ENCODE measurements at regions not wholly inside any gene's neighbourhood (a gene's known extent, or its start where the extent isn't known, plus 50 kb on each side); places are given as distances from the start of the nearest gene placed in this dataset.
"Not testable (repeated sequence)": the region's sequence is repeated elsewhere in the genome, so short reads cannot be mapped to it uniquely, and the experiment has no call there.

DNA sequence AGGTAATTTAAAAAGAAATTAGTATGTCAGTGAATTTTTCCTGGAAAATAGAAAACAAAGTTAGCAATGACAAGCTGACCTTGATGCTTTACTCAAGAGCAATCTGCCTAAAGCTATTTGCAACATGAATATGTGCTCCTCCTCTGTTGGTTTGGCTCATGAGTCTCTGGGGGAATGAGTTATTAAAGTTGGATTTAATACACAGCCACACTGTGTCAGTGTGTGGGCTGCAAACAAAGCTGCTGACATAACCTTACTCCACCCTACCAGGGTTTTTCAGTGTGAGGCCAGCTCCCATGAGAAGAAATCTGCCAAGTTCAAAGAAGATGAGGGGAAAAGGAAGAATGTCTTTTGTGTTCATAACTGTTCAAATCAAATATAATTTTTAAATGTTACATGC, 280.5 kb downstream of the TLL1 start:
- no peak for DNase-seq

DNA sequence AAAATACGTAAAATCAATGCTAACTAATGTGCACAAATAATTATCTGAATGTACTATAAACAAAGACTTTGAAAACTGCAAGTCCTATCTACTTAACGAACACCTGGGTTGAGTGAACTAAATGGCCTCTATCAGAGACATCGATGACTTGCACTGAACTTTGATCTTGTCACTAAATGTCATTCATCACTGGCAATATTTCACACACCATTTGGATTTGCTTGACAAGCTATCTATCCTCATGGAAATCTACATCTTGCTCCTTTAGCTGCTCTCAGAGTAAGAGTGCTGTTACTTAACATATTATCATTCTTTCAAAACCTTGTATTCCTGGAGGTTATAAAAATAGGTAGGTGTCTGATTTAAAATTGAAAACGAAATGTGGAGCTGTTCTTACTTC, 289.3 kb downstream of the TLL1 start:
- DNase-seq = no peak

DNA sequence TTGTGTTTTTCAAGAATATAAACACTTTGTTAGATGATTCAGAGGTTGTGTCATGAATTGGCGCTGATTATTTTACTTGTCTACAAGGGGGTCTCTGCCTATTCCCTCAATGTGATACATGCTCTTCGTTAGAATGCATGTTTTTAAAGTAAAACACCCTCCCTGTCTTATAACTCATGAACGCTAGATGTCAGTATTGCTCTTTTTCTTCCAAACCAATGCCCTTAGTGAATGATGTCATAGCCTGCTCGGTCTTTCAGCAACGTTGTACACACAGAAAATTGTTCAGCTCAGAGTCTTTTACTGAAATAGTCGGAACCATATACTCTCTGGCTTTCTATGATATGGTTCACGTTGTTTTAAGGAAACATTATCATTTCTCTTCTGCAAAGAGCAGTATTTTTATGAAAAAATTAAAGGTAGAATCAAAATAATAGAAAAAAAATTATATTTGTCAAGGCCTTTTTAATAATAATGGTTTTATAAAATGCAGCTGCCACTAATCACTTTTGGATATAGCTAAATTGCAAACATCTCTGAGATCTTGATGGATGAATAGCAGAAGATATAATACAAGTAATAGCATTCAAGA, 292.9 kb downstream of the TLL1 start:
- peak; percentile 87 for DNase-seq

DNA sequence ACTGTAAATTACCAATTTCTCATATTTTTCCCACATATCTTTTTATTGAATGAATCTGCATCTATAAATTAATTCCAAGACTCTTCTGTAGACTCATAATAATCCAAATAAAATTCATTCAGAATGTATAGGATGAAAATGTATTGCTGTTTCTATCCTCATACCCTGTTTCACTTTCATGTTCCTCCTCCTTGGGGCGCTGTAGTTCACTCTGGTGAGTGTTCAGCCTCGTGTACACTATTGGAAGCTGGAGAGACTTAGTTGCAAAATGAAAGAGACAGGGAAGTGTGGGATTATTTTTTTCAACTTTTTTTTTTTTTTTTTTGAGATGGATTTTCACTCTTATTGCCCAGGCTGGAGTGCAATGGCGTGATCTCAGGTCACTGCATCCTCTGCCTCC, 296.1 kb downstream of the TLL1 start:
- DNase-seq = no peak

DNA sequence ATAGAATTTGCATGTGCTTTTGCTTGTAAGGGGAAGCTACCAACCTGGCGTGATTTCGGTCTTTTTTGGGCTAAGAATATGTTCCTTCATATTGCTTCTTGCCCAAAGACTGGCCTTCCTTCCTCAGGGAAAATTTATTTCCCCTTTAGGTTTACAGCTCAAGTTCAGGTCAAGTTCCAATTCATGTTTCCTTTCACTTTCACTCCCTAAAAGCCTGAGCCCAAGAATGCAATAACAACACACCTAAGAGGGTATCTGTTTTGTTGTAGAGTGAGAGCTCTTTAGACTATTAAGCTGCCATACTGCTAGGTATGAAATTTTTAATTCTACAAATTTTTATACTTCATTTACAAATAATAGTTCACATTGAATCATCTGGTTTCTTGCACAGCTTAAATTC, 299.6 kb downstream of the TLL1 start:
- DNase-seq = no peak

DNA sequence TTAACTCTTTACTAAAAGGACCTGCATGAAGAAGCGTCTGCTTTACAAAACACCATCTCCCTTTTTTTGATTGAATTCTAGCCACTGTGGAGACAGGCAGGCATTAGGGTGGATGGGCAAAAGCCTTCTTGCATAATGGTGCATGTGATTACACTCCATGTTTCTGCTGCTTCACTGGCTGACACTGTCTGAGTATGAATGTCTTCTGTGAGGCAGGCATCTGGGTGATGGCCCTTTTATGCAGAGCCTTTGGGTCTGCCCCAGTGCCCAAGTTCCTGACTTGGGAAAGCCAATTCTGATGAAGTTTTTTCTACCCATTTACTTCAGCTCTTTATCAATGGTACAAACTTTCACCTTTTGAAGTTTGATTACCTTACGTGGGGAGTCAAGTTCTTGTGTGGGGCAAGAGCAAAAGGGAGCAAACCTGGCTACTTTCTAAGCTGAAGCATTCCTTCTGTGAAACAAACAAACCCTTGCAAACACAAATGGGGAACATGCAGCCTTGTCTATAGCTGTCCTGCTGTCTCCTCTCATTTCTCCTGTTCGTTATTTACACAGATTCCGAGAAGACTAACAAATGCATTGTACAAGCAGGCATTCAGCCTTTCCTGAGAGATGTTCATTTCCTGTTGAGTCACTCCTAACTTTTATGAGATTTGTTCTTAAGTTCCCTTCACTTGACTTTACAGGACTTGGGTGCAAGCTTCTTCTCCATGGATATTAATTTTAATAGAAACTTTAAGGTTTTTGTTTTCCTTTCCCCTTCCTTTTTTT, 301.9 kb downstream of the TLL1 start:
- no peak for DNase-seq

DNA sequence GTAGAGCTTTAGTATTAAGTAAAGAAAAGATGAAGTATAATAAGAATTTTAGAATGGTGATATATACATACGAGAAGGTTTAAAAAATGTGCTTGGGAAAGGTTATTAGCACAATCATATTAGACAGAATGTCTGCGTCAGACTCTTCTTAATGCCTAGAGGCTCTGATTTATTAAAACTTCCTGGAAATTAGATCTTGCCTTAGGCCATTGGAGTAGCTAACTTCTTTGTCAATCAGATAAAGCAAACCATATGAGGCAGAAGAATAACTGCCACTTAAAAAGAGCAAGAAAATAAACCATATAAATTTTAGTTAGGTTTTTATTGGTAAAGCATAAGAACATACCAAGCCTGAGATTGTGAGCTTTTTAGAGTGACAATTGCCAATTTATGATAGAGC, 309.1 kb downstream of the TLL1 start:
- DNase-seq = no peak

DNA sequence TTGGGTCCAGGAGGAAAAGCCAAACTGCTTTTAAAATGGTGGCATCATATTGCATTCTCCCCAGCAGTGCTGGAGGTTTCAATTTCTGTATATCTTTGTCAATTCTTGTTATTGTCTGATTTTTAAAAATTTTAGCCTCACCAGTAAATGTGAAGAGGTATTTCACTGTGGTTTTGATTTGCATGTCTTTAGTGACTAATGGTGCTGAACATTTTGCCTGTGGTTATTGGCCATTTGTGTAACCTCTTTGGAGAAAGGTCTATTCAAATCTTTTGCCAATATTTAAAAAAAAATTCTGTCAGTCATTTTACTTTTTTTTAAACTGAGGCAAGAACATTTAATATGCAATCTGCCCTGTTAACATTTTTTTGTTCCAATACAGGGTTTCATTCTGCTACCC, 322.1 kb downstream of the TLL1 start:
- DNase-seq = peak; percentile 55

DNA sequence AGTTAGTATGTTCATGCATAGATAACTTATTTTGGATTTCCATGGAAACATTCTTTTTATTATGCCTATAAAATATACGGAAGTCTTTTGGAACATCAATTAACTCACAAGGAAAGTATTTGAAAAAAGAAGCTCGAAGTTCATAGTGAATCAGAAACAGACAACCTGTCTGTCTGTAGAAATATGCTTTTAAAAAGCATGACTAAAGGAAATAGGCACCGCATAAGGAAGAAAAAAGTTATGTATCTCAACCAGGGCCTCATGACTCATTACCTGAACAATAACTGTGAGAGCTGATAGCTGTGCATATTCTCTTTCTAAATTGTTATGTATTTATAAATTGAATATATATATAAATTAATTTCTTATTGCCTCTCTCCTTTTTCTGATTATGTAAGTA, 324.1 kb downstream of the TLL1 start:
- no peak for DNase-seq

DNA sequence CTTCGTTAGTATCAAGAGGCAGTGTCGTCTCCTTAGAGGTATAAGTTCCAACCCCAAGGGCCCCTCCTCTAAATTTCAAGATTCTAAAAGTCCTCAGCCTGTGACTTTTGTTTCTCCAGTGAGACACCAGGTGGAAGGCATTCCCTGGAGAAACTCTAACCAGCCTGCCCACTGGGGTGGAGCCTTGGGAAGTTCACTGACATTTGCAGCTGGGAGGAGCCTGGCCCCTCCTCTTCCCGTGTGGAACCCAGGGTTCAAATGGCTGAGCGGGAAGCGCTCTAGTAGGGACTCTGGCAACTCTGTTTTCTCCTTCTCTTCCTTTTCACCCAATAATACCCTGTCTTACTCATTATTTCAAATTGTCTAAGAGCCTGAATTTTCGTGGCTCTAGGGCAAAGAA, 325.0 kb downstream of the TLL1 start:
- DNase-seq = no peak

DNA sequence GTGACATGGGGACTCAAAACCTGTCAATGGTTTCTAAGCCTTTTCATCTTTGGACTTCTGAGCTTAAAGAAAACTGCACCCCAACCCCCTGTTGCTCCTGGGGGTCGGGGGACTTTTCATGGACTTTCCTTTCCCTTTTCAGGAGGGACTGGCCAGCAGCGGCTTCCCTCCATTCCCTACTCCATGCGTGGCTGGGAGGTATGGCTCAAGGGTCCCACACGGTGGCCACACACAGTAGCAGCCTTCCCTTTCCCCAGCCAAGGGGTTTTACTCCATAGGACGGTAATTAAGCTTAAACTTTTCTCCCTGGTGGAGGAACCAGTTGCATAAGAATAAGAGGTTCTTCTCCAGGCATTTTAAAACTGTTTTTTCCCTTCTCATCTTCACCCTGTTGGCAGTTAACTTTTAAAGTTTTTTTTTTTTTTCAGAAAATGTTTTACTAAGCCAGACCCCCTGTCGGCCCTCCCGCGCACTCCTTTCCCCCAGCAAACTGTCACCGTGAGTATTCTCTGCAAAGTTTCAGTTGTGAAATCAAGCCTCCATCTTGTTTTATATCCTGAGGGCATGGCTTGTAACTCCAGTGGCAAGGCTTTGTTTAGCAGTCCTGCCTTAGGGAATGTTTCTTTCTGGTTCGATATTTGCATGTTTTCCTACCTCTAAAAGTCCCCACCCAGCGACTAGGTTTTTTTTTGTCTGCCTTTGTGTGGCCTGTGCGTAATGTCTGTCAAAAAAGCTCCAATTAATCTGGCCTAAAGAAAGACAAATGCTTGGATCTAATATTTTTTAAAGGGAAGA, 325.7 kb downstream of the TLL1 start:
- DNase-seq = no peak

DNA sequence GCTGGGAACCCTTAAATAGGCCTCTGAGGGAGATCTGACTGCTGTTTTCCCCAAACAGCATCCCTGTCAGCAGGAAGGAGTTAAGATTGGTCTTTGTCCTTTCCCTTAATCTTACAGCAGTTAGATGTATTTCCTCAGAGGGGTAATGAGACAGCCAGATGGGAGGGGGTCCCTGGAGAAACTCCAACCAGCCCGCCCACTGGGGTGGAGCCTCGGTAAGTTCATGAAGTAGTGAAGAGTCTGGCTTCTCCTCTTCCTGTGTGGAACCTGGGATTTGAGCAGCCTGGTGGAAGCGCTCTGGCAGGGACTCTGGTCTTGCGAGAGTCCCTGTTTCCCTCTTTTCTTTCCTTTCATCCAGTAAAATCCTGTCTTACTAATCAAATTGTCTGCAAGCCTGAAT, 330.0 kb downstream of the TLL1 start:
- no peak for DNase-seq

DNA sequence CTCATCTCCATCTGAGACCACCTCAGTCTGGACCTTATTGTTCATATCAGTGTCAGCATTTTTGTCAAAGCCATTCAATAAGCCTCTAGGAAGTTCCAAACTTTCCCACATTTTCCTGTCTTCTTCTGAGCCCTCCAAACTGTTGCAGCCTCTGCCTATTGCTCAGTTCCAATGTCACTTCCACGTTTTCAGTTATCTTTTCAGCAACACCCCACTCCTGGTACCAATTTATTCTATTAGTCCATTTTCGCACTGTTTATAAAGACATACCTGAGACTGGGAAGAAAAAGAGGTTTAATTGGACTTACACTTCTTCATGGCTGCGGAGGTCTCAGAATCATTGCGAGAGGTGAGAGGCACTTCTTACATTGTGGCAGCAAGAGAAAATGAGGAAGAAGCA, 339.3 kb downstream of the TLL1 start:
- DNase-seq = not testable (repeated sequence)

DNA sequence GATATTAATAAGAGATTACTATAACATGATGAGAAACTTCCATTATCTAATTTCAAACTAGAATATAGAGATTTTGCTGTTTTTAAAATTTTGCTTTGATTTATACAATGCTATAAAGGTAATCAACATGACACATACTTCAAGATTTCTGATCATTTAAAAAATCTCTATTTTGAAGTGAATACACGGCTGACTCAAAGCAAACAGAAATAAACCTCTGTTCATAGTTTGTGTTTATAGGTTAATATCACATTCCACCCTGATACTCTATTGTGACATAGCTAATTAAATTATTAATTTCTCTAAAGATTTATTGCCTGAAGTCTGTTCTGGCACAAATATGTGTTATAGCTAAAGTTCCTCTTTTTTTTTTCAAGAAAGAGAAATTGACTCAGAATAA, 349.2 kb downstream of the TLL1 start:
- DNase-seq = no peak

DNA sequence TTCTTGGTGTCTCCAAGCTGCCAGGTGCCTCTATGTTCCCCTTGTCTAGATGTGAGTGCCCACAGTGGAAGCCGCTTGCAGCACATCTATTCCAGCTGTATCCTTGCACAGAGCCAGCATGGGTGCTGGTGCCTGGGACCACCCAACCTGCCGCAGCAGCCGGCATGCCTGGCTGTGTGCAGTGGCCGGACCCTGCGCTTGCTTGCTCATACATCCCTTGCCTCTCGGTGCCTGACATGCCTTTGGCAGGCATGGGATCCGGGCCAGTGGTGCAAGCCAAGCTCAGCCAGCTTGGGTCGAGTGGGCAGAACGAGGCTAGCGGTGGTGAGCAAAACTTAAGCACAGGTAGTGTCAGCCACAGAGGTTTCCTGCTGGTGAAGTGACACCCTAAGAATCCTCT, 355.1 kb downstream of the TLL1 start:
- DNase-seq = no peak

DNA sequence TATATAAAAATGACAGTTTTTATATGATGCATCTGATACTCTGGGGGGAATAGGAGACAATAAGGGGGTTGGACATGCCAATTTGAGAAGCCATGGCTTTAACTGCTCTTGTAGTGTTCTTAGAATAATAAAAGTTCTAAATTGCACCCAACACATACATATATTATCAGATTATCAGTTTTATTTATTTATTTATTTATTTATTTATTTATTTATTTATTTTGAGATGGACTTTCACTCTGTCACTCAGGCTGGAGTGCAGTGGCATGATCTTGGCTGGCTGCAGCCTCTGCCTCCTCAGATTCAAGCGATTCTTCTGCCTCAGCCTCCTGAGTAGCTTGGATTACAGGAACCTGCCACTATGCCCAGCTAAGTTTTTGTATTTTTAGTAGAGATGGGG, 356.8 kb downstream of the TLL1 start:
- no peak for DNase-seq

DNA sequence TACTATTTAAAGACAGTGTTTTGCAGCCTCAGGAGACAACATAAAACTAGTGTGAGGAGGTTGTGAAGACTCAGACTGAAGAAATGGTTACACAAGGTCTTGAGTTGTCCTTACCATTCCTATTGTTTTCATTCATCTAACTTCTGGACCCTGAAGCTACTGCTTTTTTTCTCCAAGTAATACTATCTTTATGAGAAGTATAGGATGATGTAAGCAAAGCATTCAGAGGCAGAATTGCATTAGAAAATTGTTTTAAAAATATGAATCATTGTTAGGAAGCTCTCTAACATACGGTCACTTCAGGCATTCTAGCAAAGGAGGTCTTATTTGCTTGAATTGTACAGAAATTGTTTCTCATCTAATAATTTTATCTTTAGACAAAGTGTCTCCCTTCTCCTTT, 357.8 kb downstream of the TLL1 start:
- no peak for DNase-seq

DNA sequence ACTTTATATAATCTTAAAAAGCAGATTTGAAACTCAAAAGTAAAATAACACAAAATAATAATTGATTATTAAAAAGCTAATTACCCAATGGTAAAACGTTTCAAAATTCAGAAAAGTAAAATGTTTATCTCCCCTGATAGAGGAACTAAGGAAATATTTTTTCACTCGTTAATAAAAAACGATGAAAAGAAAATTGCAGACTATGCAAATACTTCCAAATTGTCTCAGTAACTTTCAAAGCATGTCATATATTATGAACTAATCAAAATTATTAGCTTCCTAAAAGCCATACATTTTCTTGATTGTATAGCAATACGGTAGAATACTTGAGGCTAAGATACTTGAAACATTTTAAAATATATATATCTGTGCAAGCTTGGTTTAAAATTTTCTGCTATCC, 366.3 kb downstream of the TLL1 start:
- DNase-seq = no peak

DNA sequence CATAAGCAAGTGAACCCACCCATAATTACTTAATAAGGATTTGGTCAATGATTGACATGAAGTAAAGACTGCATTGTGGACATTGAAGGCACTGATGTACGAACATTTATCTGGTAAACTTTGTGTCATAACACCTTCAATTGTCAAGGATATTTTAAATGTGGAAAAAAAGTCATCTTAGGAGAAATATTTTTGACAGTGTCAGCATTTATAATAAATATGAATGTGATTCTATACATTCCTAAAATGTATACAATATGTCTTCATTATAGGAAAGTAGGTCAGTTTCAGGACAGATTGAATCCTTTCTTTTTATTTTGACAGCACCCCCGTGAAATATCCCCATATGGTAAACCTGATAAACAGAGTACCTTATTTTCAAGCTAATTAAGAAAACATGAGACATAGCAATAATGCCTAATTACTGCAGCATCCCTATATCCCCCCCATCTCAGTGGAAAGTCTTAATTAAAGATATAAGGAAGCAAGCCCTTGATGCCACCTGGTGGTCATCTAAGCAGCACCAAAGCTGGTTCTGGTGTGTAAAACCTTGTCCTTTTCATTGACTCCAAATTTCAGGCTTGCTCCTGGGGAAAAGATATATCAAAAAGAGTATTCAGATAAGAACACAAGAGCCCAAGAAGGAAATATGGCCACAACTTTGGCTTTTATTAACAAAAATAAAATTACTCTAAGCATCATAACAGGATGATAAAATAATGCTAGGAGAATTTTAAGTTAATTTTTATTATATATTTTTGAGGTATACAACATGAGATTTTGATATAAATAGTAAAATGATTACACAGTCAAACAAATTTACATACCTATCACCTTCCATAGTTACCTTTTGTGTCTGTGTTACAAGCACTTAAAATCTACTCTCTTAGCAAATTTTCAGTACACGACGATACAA, 379.7 kb downstream of the TLL1 start:
- DNase-seq = no peak

DNA sequence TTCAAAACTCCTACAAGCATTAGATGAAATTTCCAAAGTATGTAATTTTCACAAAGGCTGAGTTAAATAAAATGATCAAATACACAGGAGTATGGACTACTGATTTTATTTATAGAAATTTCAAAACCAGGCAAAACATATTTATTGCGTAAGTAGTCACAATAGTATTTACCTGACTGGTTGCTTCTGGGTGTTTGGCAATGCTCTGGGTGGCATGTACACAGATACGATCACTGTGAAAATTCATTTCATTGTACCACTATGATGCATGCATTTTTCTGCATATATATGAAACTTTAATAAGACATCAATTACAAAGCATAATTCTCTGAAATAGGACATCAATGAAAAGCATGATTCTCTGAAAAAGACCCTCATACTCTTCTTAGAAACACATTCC, 384.2 kb downstream of the TLL1 start:
- DNase-seq = no peak

DNA sequence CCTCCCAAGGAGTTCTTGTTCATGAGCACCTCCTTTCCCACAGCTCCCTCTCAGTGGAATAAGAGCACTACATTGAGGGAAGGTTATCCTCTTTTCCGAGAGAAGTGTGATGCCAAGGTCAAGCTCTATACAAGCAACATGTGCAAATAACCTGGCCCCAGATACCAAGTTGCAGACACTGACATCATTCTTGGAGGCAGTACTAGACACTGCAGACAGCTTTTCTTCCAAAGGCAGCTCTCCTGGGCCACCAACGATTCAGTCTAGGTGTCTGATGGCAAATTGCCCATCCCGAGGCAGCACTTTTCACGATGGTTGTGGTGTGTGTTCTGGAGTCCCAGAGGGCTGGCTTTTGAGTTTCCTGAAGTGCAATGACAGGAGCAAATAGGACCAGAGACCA, 384.9 kb downstream of the TLL1 start:
- DNase-seq = no peak

DNA sequence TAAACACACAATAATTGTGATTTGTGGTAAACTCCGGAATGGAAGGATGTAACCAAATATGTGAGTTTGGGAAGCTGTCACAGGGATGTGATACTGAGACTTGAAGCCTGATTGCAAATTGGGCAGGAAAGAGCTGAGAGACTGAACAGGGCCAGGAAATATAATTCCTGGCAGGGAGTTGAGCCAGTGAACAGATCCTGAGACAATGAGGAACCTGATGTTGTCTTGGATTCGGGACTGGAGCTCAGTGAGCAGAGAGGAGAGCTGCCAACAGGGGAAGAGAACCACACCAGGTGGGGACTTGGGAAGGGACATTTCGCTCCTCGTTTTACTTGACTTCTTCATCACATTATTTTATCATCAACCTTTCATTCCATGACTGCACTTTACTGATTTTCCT, 386.0 kb downstream of the TLL1 start:
- no peak for DNase-seq

DNA sequence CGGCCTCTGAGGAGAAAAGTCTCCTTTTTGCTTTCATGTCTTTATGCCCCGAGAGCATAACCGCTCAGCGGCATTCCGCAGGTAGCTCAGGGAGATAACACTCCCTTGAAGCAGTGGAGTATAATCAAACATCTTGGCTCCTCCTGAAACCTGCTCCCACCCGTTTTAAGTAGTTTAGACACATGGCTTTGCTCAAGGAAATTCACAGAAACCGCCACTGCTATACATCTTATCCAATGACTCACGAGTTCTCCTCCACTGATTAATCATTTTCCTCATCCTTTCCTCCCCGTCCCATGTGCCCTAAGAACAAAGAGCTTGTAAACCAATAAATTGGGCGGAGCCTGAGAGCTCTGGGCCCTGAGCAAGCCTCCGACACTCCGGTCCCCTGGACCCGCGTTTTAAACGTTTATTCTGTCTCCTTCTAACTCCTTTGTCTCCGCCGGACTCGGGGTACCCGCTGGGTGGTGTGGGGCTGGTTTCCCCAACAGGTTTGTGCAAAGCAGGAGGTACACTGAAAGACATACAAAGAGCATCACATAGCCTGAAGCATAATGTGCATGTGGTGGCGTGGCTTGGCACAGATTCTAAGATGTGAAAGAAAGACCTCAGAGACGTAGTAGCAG, 401.2 kb downstream of the TLL1 start:
- DNase-seq = no peak

Measured in NCI-H526 treated with DMSO at 0.1 percent for 48 hours (cell line).